Calu3 (cell line): ENCODE measurements at regions not wholly inside any gene's neighbourhood (a gene's known extent, or its start where the extent isn't known, plus 50 kb on each side); places are given as distances from the start of the nearest gene placed in this dataset.

ENCODE experiments used
- BruUV-seq: library from RNA; stranded (reverse); fragments of 400-500 nt; replicated peaks from 2 replicates; lab custom pipeline; 2021; lab: Mats Ljungman, UMichigan
- CTCF ChIA-PET: fragments of 300-600 bp; sonication (Branson Sonifier 250); formaldehyde crosslinking; loops from one replicate; lab custom pipeline; 2022; ENCODE audit warnings: antibody characterized with exemption; lab: Charles Lee
- DNase-seq: peaks from one replicate; pipeline ENCODE4 v3.0.0; 2022
- H3K27ac Mint-ChIP-seq: one replicate; pipeline ENCODE4 v1.8.0; 2022; ENCODE audit warnings: mixed read lengths; ENCODE audit not compliant: unreplicated experiment
- H3K27me3 Mint-ChIP-seq: one replicate; pipeline ENCODE4 v1.8.0; 2022; ENCODE audit warnings: mixed read lengths; ENCODE audit not compliant: unreplicated experiment
- H3K36me3 Mint-ChIP-seq: one replicate; pipeline ENCODE4 v1.8.0; 2022; ENCODE audit warnings: mild to moderate bottlenecking, moderate library complexity, mixed read lengths; ENCODE audit not compliant: insufficient read depth, unreplicated experiment
- H3K4me1 Mint-ChIP-seq: one replicate; pipeline ENCODE4 v1.8.0; 2022; ENCODE audit warnings: mild to moderate bottlenecking, low read depth, mixed read lengths; ENCODE audit not compliant: unreplicated experiment
- H3K4me3 Mint-ChIP-seq: one replicate; pipeline ENCODE4 v1.8.0; 2022; ENCODE audit warnings: mild to moderate bottlenecking, low read depth, moderate library complexity, mixed read lengths; ENCODE audit not compliant: unreplicated experiment
- H3K9me3 Mint-ChIP-seq: one replicate; pipeline ENCODE4 v1.8.0; 2022; ENCODE audit warnings: low read depth, mixed read lengths; ENCODE audit not compliant: unreplicated experiment
- intact Hi-C: fragments of 100-400 bp; cut with micrococcal nuclease; formaldehyde crosslinking; loops from one replicate; pipeline ENCODE4 v1.10.0; 2022; ENCODE audit not compliant: unreplicated experiment
- TF ChIP-seq, protein P1 (sequence below): fragments of 200-600 bp; IDR thresholded peaks from one replicate; pipeline ENCODE4 v1.8.0; 2022; ENCODE audit warnings: antibody characterized with exemption; ENCODE audit not compliant: unreplicated experiment

GRCh38 chr4:82128355-82128754 lies 245.4 kb downstream of the HNRNPD start:
- H3K27me3 Mint-ChIP-seq: no peaks in the 10 kb centered on the region
- no peak overlapping the region for H3K4me3 Mint-ChIP-seq
- H3K9me3 Mint-ChIP-seq: no peaks in the 10 kb centered on the region
- intact Hi-C loops: no loop called here
- H3K36me3 Mint-ChIP-seq: no peaks in the 10 kb centered on the region
- no TSS peak for BruUV-seq
- DNase-seq: no peak
- no peak overlapping the region for H3K27ac Mint-ChIP-seq
- CTCF ChIA-PET: no interaction called here
- TF ChIP-seq, protein P1, sequence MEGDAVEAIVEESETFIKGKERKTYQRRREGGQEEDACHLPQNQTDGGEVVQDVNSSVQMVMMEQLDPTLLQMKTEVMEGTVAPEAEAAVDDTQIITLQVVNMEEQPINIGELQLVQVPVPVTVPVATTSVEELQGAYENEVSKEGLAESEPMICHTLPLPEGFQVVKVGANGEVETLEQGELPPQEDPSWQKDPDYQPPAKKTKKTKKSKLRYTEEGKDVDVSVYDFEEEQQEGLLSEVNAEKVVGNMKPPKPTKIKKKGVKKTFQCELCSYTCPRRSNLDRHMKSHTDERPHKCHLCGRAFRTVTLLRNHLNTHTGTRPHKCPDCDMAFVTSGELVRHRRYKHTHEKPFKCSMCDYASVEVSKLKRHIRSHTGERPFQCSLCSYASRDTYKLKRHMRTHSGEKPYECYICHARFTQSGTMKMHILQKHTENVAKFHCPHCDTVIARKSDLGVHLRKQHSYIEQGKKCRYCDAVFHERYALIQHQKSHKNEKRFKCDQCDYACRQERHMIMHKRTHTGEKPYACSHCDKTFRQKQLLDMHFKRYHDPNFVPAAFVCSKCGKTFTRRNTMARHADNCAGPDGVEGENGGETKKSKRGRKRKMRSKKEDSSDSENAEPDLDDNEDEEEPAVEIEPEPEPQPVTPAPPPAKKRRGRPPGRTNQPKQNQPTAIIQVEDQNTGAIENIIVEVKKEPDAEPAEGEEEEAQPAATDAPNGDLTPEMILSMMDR: no peak
- H3K4me1 Mint-ChIP-seq: no peaks in the 10 kb centered on the region

GRCh38 chr4:82126512-82127040 lies 247.2 kb downstream of the HNRNPD start:
- CTCF ChIA-PET: no interaction called here
- no peaks in the 10 kb centered on the region for H3K9me3 Mint-ChIP-seq
- intact Hi-C loops: no loop called here
- no peaks in the 10 kb centered on the region for H3K27me3 Mint-ChIP-seq
- no peaks in the 10 kb centered on the region for H3K36me3 Mint-ChIP-seq
- no TSS peak for BruUV-seq
- no peak for DNase-seq
- no peaks in the 10 kb centered on the region for H3K4me1 Mint-ChIP-seq
- no peak overlapping the region for H3K27ac Mint-ChIP-seq
- TF ChIP-seq, protein P1: no peak
- no peak overlapping the region for H3K4me3 Mint-ChIP-seq

GRCh38 chr4:82125787-82126297 lies 247.9 kb downstream of the HNRNPD start:
- H3K9me3 Mint-ChIP-seq: no peaks in the 10 kb centered on the region
- H3K27me3 Mint-ChIP-seq: no peaks in the 10 kb centered on the region
- H3K4me3 Mint-ChIP-seq: no peak overlapping the region
- TF ChIP-seq, protein P1: no peak
- no peak for DNase-seq
- intact Hi-C loops: no loop called here
- CTCF ChIA-PET: no interaction called here
- no peaks in the 10 kb centered on the region for H3K4me1 Mint-ChIP-seq
- no peak overlapping the region for H3K27ac Mint-ChIP-seq
- H3K36me3 Mint-ChIP-seq: no peaks in the 10 kb centered on the region
- BruUV-seq: no TSS peak

- Mint-ChIP-seq H3K27me3 (no peaks in the 10 kb centered on the region), H3K4me3 (no peak overlapping the region), H3K36me3 (no peaks in the 10 kb centered on the region), H3K9me3 (no peaks in the 10 kb centered on the region), H3K4me1 (no peaks in the 10 kb centered on the region), H3K27ac (no peak overlapping the region)
- TF ChIP-seq, protein P1: no peak
- no TSS peak for BruUV-seq
- CTCF ChIA-PET: no interaction called here
- intact Hi-C loops: no loop called here
- DNase-seq: no peak
Observed at GRCh38 chr4:82124932-82125786, 248.6 kb downstream of the HNRNPD start.
